Right cardiac atrium (tissue), 5 donors: ENCODE measurements at regions not wholly inside any gene's neighbourhood (a gene's known extent, or its start where the extent isn't known, plus 50 kb on each side); places are given as distances from the start of the nearest gene placed in this dataset.

Source experiments
- ATAC-seq, 2 donors: fragments of 200-7000 bp; cut with Tn5 transposase; one replicate each; pipeline versions ENCODE4 v1.8.0 to v1.9.1; 2020; ENCODE audit warnings: moderate library complexity in 2 of 2, mild to moderate bottlenecking in 1 of 2
- DNase-seq, 3 donors: peaks; one replicate each; pipeline ENCODE4 v3.0.0-alpha.2; 2020
- H3K27ac ChIP-seq: one replicate; pipeline ENCODE4 v1.5.1; 2013; ENCODE audit warnings: mild to moderate bottlenecking, low read length, control low read depth, moderate library complexity
- H3K27me3 ChIP-seq: one replicate; pipeline ENCODE4 v1.6.1; 2013; ENCODE audit not compliant: control insufficient read depth, insufficient read depth
- H3K4me1 ChIP-seq: one replicate; pipeline ENCODE4 v1.6.1; 2013; ENCODE audit warnings: low read length; ENCODE audit not compliant: control insufficient read depth, insufficient read depth
- H3K4me3 ChIP-seq: one replicate; pipeline ENCODE4 v1.5.1; 2013; ENCODE audit warnings: low read length, control low read depth
- H3K9me3 ChIP-seq: one replicate; pipeline ENCODE4 v1.6.1; 2013; ENCODE audit warnings: low read length; ENCODE audit not compliant: control insufficient read depth
- WGBS: extraction: QIAGEN DNeasy Blood & Tissue Kit; methylation state at CpG from one replicate; pipeline ENCODE4 v1.1.7; 2013; 5-methylcytosine and 5-hydroxymethylcytosine counted together
- intact Hi-C, 4 donors: fragments of 100-400 bp; cut with DNase I; formaldehyde crosslinking; loops; one replicate each; pipeline versions ENCODE4 v1.11.0 to v1.14.0; 2022 to 2023
- donor health status: healthy with polysubstance abuse.
- donor health status: DM: no; HTN: yes; CAD: no.
- donor health status: DM: no; HTN: no; CAD: no.
- donor health status: DM: no; HTN: yes; CAD: no; lungs with severe emphysema.
- donor health status: DM: yes; HTN: yes; CAD: no.

DNA sequence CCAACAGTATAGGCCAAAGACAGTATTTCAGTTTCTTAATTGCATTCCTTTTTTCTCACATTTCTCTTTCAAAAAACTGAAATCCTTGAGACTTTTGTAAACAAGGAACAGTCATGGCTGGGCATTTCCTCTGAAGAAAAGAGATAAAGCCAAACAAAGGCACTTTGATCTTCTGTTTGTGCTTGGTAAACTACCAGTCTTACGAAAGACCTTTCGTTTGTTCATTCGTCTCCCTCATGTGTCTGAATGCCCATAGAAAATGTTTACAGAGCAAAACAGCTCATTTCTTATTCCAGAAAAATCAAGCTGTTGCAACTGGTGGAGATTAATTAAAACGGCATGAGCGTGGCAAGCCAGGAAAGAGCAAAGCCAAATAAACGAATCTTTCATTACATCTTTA, 178.0 kb downstream of the GASK1B start:
- H3K27me3 ChIP-seq = no peaks in the 10 kb centered on the region
- H3K4me3 ChIP-seq = no peak overlapping the region
- intact Hi-C loops = loop anchor here (5.0 to 10.0 kb wide), 4 partner anchors 60 to 257 kb away; partner anchors contain the start of gene GASK1B (in 3 of the 4)
- WGBS = 63% methylated on average over 6 of the region's 6 CpGs
- no peaks in the 10 kb centered on the region for H3K9me3 ChIP-seq
- no peak overlapping the region for H3K27ac ChIP-seq
- DNase-seq (no peak), ATAC-seq (no peak)
- no peaks in the 10 kb centered on the region for H3K4me1 ChIP-seq

DNA sequence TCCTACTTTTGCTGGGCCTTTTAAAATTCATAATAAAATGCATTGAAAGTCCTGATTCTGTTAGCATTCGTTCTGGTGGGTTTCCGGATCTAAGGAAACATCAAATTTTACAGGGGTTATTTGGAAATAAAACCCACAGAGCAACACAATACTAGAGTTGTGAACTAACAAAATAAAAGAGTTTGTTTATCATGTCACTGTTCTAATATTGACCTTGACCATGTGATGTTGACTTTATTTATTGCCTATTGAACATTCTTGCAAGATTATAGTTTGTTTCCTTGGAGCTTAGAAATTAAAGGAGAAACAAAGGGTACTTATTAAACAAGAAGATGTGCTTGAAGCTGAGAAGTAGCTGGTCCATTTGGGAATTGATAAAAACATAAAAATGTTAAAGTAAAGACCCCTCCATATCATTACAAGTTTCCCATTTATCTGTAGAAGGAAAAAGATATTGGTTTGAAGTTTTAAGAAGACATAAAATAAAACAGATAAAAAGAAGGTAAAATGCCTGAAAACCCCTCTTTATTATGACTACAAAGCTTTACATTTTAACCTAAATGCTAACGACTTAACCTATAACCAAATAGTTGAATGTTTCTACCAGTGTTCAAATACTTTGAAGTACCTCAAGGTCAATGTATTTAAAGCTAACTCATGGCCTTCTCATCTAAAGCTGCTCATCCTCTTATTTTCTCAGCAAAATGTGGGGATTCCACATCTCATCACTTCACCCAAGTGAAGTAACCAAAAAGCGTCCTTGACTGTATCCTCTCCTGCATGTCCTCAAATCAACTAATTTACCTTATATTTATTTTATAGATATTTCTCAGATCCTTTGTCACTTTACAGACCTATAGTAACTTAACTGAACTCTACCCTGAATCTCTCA, 179.6 kb downstream of the GASK1B start:
- H3K4me3 ChIP-seq = no peak overlapping the region
- no peaks in the 10 kb centered on the region for H3K4me1 ChIP-seq
- intact Hi-C loops = loop anchor here (2.0 to 10.0 kb wide), 5 partner anchors 62 to 259 kb away; partner anchors contain the start of gene GASK1B (in 3 of the 4)
- DNase-seq (no peak), ATAC-seq (no peak)
- H3K27me3 ChIP-seq = no peaks in the 10 kb centered on the region
- whole genome bisulfite sequencing = 82% methylated on average over 4 of the region's 4 CpGs
- no peaks in the 10 kb centered on the region for H3K9me3 ChIP-seq
- H3K27ac ChIP-seq = no peak overlapping the region

DNA sequence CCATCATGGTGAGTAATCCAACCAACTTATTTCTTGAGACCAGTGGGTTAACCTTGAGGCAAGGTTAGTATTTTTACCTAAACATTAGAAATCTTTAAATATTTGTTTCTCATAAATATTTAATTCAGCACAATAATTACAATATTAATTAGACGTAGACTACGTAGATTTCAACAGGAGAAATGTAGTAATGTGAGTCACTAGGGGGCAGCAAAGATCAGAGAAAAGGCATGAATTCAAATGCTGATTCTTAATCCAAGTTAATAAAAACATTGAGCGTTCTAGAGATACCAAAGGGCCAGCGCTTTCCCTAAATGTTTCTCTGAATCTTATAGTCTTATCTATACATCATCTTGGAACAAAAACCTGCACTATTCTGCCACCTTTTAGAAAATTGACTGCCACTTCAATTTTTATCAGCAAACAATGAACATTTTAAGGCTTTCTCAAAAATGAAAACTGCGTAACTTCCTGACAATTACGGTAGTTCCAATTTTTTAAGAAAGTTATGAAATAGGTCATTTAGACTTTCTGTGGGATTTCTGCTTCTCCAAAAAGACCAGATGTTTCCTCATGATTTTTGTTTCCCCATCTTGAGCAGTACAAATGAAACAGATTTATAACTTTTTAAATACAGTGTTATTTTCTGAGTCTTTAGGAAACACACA, 180.7 kb downstream of the GASK1B start:
- 9% methylated on average over 6 of the region's 6 CpGs for WGBS
- no peak overlapping the region for H3K27ac ChIP-seq
- no peaks in the 10 kb centered on the region for H3K4me1 ChIP-seq
- H3K4me3 ChIP-seq = peak overlapping the region; percentile 89
- DNase-seq = no peak
- intact Hi-C loops = loop anchor here (2.0 to 10.0 kb wide), 5 partner anchors 63 to 260 kb away; partner anchors contain the start of gene GASK1B (in 3 of the 4)
- H3K27me3 ChIP-seq = no peaks in the 10 kb centered on the region
- H3K9me3 ChIP-seq = no peaks in the 10 kb centered on the region
- peak; percentile 78 to 79 for ATAC-seq

DNA sequence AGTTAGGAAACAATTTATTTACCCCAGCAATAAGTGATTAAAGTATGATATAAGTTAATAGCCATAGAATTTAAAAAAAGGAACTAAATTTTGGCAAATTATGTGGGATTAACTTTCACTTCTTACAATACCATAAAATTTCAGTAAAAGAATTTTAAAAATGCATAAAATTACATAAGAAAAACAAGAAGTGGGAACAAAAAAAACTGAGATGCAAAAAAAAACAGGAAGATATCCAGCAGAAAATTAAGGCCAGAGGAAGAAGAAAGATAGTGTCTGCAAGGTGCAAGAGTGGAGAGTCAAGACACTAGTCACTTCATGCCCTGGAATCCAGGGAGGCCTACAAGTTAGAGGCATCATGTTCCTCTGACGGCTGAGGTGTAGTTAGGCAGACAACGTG, 184.2 kb downstream of the GASK1B start:
- Histone ChIP-seq H3K27ac (no peak overlapping the region), H3K4me3 (no peak overlapping the region), H3K4me1 (no peaks in the 10 kb centered on the region), H3K27me3 (no peaks in the 10 kb centered on the region), H3K9me3 (no peaks in the 10 kb centered on the region)
- DNase-seq (no peak), ATAC-seq (no peak)
- intact Hi-C loops = no loop called here
- 91% methylated on average over 2 of the region's 2 CpGs for WGBS

DNA sequence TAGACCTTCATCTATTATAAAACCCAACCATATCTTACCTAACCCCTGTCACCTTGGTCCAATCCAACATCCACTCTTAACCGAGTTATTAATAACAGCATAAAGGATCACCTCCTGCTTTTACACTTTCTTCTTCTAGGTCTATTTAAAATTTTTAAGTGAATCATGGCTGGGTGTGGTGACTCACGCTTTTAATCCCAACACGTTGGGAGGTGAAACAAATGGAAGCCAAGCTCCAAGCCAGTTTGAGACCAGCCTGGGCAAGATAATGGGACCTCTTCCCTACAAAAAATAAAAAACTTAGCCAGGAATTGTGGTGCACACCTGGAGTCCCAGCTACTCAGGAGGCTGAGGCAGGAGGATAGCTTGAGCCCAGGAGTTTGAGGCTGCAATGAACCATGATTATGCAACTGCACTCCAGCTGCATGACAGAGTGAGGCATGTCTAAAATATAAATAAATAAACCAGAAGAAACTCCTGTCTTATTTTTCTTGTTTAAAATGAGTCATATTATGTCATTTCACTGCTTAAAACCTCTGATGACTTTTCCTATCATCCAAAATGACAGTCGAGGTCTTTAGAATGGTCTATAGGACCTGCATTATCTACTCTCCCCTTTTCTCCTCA, 188.4 kb downstream of the GASK1B start:
- H3K27me3 ChIP-seq = no peaks in the 10 kb centered on the region
- WGBS = 70% methylated on average over 4 of the region's 4 CpGs
- no peaks in the 10 kb centered on the region for H3K4me1 ChIP-seq
- no peak overlapping the region for H3K4me3 ChIP-seq
- no peaks in the 10 kb centered on the region for H3K9me3 ChIP-seq
- H3K27ac ChIP-seq = no peak overlapping the region
- ATAC-seq = no peak
- no peak for DNase-seq
- intact Hi-C loops = no loop called here

DNA sequence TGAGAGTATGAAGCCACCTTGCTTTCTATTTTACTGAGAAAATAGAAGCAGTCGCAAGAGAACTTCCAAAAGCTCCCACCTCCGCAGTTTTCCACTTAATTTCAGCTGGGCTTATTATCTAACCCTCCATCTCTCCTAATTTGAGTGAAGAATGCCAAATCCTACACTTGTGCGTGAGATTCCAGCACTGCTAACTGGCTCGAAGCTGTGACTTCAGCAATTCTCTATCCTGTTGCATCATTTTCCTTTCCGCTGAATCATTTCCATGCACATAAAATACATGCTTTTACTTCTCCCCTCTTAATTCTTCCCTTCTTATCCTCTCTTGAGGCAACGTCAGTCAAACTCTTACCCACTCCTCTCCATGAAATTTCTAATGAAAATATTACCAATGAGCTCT, 189.5 kb downstream of the GASK1B start:
- no peaks in the 10 kb centered on the region for H3K27me3 ChIP-seq
- H3K9me3 ChIP-seq = no peaks in the 10 kb centered on the region
- intact Hi-C loops = no loop called here
- ATAC-seq = no peak
- no peak overlapping the region for H3K4me3 ChIP-seq
- DNase-seq = no peak
- WGBS = 78% methylated on average over 6 of the region's 6 CpGs
- H3K27ac ChIP-seq = no peak overlapping the region
- H3K4me1 ChIP-seq = no peaks in the 10 kb centered on the region

DNA sequence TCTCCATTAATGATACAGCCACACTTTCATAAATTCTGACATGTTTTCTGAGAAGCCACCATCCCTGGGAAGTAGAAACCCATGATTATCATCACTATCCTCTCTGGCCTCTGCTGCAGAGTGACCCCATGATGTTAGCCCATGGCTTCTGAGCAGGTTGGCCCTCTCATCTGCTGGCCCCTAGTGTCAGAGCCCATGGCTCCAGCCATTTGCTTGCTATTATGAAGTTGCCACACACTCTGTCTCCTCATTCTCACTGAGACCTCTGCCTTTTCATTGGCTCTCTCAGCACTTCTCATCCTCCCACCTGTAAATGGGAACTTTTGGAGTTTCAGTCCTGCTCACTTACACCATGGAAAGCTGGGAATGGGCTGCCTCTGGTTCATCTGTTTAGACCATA, 192.7 kb downstream of the GASK1B start:
- ATAC-seq (no peak), DNase-seq (no peak)
- no peaks in the 10 kb centered on the region for H3K4me1 ChIP-seq
- no peak overlapping the region for H3K27ac ChIP-seq
- intact Hi-C loops = no loop called here
- no peaks in the 10 kb centered on the region for H3K9me3 ChIP-seq
- H3K4me3 ChIP-seq = no peak overlapping the region
- H3K27me3 ChIP-seq = no peaks in the 10 kb centered on the region

DNA sequence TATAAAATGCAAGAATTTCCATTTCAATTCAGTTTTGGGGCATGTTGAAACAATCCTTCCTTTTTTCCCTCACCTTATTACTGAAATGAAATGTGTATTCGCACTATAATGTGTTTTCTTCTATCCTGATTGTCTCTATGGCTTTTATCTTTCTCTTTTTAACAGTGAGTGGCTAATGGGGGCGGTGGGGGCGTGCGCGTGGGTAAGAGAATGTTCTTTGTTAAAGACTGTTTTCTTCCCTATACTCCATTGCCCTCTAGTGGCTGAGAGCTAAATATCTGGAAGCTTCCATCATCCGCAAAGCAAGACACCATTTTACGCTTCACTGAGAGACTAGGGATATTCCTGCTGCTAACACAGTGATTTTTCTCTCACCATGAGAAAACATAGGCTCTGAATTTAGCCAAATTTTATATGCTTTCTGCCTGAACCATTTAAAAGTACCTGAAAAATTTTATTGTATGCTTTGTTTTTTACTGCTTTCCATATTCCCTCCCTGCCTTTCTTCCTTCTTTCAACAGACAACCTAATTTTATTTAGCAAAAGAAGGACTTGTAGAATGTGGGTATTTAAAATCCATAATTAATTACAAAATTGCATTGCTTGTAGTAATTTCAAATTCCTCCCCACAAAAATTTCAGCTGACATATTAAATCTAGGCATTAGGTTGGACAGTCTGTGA, 194.0 kb downstream of the GASK1B start:
- ATAC-seq = peak; percentile 85
- Histone ChIP-seq H3K4me1 (peaks cover 2% of the 10 kb centered on the region), H3K27ac (no peak overlapping the region), H3K9me3 (no peaks in the 10 kb centered on the region), H3K4me3 (peak overlapping the region; percentile 18), H3K27me3 (no peaks in the 10 kb centered on the region)
- intact Hi-C loops = no loop called here
- 4% methylated on average over 7 of the region's 7 CpGs for WGBS
- DNase-seq = peak; percentile 40 to 79 (median 62)

DNA sequence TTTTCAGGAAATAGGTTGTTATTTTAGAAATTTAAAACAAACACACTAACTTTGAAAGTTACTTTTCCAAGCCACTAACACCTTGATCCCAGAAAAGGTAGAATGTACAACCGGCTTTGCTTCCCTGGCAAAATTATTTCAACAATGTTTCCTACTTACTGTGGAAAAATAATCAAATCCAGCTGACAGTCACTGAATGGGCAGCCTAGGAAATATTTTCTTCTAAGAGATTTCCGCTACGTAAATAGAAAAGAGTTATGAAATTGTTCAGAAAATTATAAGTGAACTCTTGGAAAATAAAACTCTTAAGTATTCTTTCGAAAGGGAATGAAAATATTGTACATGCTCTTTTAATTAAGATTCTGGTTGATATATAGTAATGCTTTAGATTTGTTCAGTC, 195.7 kb downstream of the GASK1B start:
- peaks cover 2% of the 10 kb centered on the region for H3K4me1 ChIP-seq
- 81% methylated on average over 4 of the region's 4 CpGs for WGBS
- intact Hi-C loops = no loop called here
- DNase-seq (no peak), ATAC-seq (no peak)
- H3K27ac ChIP-seq = no peak overlapping the region
- no peak overlapping the region for H3K4me3 ChIP-seq
- H3K27me3 ChIP-seq = no peaks in the 10 kb centered on the region
- H3K9me3 ChIP-seq = no peaks in the 10 kb centered on the region

DNA sequence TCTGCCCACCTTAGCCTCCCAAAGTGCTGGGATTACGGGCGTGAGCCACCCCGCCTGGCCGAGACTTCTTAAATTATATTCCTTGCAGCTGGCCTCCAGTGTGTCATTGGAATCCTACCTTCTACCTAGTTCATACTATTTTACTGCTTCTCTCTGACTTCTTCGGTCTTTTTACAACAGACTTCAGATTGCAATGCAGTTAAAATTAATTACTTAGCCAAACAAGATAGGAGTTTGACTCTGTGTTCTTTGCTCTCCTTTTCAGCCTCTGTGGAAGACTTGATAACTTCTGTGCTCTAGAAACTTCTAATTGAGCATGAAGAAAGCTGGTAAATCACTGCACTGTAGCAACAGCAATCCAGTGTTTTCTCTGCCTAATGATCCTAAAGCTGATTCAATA, 199.5 kb downstream of the GASK1B start:
- peaks cover 2% of the 10 kb centered on the region for H3K4me1 ChIP-seq
- no peak overlapping the region for H3K27ac ChIP-seq
- intact Hi-C loops = no loop called here
- H3K9me3 ChIP-seq = no peaks in the 10 kb centered on the region
- H3K4me3 ChIP-seq = no peak overlapping the region
- ATAC-seq = no peak
- no peaks in the 10 kb centered on the region for H3K27me3 ChIP-seq
- 97% methylated on average over 5 of the region's 5 CpGs for whole genome bisulfite sequencing
- DNase-seq = no peak
